GM12865 (cell line): ENCODE measurements at regions not wholly inside any gene's neighbourhood (a gene's known extent, or its start where the extent isn't known, plus 50 kb on each side); places are given as distances from the start of the nearest gene placed in this dataset.

Source experiments
- DNase-seq: peaks from one replicate; pipeline ENCODE4 v3.0.0; 2010; ENCODE audit warnings: low read depth
- H3K4me3 ChIP-seq: 2 replicates; pipeline ENCODE4 v1.5.1; 2011; ENCODE audit warnings: mild to moderate bottlenecking, low read depth, low read length, control low read depth
- TF ChIP-seq, protein P1 (sequence below): IDR thresholded peaks from 2 replicates; pipeline ENCODE4 v1.5.1; 2011; ENCODE audit warnings: low read length, control low read depth, low read depth, inconsistent platforms; ENCODE audit not compliant: insufficient read depth; ENCODE audit errors: missing control alignments

- TF ChIP-seq, protein P1, sequence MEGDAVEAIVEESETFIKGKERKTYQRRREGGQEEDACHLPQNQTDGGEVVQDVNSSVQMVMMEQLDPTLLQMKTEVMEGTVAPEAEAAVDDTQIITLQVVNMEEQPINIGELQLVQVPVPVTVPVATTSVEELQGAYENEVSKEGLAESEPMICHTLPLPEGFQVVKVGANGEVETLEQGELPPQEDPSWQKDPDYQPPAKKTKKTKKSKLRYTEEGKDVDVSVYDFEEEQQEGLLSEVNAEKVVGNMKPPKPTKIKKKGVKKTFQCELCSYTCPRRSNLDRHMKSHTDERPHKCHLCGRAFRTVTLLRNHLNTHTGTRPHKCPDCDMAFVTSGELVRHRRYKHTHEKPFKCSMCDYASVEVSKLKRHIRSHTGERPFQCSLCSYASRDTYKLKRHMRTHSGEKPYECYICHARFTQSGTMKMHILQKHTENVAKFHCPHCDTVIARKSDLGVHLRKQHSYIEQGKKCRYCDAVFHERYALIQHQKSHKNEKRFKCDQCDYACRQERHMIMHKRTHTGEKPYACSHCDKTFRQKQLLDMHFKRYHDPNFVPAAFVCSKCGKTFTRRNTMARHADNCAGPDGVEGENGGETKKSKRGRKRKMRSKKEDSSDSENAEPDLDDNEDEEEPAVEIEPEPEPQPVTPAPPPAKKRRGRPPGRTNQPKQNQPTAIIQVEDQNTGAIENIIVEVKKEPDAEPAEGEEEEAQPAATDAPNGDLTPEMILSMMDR: no peak
- DNase-seq: no peak
- H3K4me3 ChIP-seq: no peak overlapping the region
These were observed 88.2 kb upstream of the HNRNPA3 start for GRCh38 chr2:177124371-177124770.

- TF ChIP-seq, protein P1: no peak
- no peak overlapping the region for H3K4me3 ChIP-seq
- no peak for DNase-seq
These were observed 84.8 kb upstream of the HNRNPA3 start for GRCh38 chr2:177127821-177128220.

DNA sequence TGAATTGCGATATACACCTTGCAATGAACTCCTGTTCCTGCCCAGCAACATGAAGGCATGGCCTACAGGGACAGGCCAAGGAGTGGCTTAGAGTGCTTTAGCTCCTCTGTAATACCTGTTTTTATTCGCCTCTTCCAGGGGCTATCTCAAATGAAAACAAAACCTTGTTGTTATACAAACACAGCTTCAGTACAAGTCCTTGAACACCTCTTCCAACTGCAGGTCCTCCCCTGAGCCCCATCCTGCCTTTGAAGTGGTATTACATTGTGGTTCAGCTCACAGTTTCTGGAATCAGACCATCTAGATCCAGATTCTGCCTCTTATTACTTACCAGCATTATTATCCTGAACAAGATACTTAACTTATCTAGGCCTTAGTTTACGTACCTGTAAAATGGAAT is 83.0 kb upstream of the HNRNPA3 start:
- no peak for DNase-seq
- TF ChIP-seq, protein P1: no peak
- H3K4me3 ChIP-seq: no peak overlapping the region

- TF ChIP-seq, protein P1: no peak
- H3K4me3 ChIP-seq: no peak overlapping the region
- no peak for DNase-seq
These were observed 80.7 kb upstream of the HNRNPA3 start for GRCh38 chr2:177131858-177132257.

DNA sequence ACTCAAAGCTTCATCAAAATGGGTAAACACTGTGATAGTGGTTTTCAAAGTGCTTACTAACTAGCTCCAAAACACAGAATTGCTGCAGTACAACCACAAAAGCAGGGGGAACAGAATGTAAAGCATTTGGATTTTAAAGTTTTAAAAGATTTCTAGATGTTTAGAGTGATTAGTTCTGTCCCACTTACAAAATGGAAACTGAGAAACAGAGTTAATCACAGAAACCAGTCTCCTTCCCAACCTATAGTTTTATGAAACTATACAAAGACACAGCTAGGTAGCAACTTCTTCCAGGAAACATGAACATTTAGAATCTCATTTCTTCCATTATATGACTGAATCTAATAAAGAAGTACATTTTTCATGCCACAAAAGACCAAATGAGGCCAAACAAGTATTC is 73.8 kb upstream of the HNRNPA3 start:
- no peak overlapping the region for H3K4me3 ChIP-seq
- no peak for DNase-seq
- TF ChIP-seq, protein P1: no peak

- DNase-seq: no peak
- no peak overlapping the region for H3K4me3 ChIP-seq
- TF ChIP-seq, protein P1: no peak
These were observed 70.7 kb upstream of the HNRNPA3 start for GRCh38 chr2:177141866-177142265.

- H3K4me3 ChIP-seq: no peak overlapping the region
- TF ChIP-seq, protein P1: no peak
- DNase-seq: no peak
These were observed 69.2 kb upstream of the HNRNPA3 start for GRCh38 chr2:177143444-177143843.
